ENCODE measurements at regions not wholly inside any gene's neighbourhood (a gene's known extent, or its start where the extent isn't known, plus 50 kb on each side); places are given as distances from the start of the nearest gene placed in this dataset.

- TF ChIP-seq TCF7L2 (IDR thresholded peaks at IDR 0.05; ENCODE audit: low read depth, low read length) = no peak
- TF ChIP-seq CTCF (IDR thresholded peaks at IDR 0.05) = no peak
Measured at GRCh38 chr18:14928396-14928795, 180.4 kb downstream of the ANKRD30B start.

All from Panc1 (cell line).